Germinal center (tissue), 1 donor: ENCODE measurements at regions not wholly inside any gene's neighbourhood (a gene's known extent, or its start where the extent isn't known, plus 50 kb on each side); places are given as distances from the start of the nearest gene placed in this dataset.

Experiments used
- DNase-seq: peaks from one replicate; pipeline ENCODE4 v3.0.0; 2012; ENCODE audit warnings: mixed read lengths, low spot score

- no peak for DNase-seq
Measured at GRCh38 chr6:169907419-169908115, 156.1 kb downstream of the ERMARD start.

- no peak for DNase-seq
Measured at GRCh38 chr6:169906688-169907418, 155.4 kb downstream of the ERMARD start.

- no peak for DNase-seq
Measured at GRCh38 chr6:169906004-169906687, 154.7 kb downstream of the ERMARD start.

- no peak for DNase-seq
Measured at GRCh38 chr6:169905041-169905807, 153.8 kb downstream of the ERMARD start.

- DNase-seq: no peak
Measured at GRCh38 chr6:169904051-169904922, 152.9 kb downstream of the ERMARD start.

GRCh38 chr6:169903122-169903521 is 151.7 kb downstream of the ERMARD start:
- DNase-seq: no peak

GRCh38 chr6:169902604-169903003 is 151.2 kb downstream of the ERMARD start:
- no peak for DNase-seq

GRCh38 chr6:169902070-169902469 is 150.6 kb downstream of the ERMARD start:
- DNase-seq: no peak

- DNase-seq: no peak
Measured at GRCh38 chr6:169899481-169900145, 148.2 kb downstream of the ERMARD start.

- DNase-seq: no peak
Measured at GRCh38 chr6:169898788-169899480, 147.5 kb downstream of the ERMARD start.

GRCh38 chr6:169897601-169898358 is 146.4 kb downstream of the ERMARD start:
- no peak for DNase-seq

- no peak for DNase-seq
Measured at GRCh38 chr6:169896826-169897456, 145.5 kb downstream of the ERMARD start.

GRCh38 chr6:169895926-169896761 is 144.7 kb downstream of the ERMARD start:
- DNase-seq: no peak

GRCh38 chr6:169895000-169895759 is 143.8 kb downstream of the ERMARD start:
- DNase-seq: no peak

GRCh38 chr6:169894377-169894960 is 143.0 kb downstream of the ERMARD start:
- no peak for DNase-seq

GRCh38 chr6:169893624-169894023 is 142.2 kb downstream of the ERMARD start:
- DNase-seq: no peak

GRCh38 chr6:169891846-169892245 is 140.4 kb downstream of the ERMARD start:
- no peak for DNase-seq
